ENCODE measurements at regions not wholly inside any gene's neighbourhood (a gene's known extent, or its start where the extent isn't known, plus 50 kb on each side); places are given as distances from the start of the nearest gene placed in this dataset.

GRCh38 chrX:125096870-125097269 lies 222.8 kb upstream of the TEX13C start:
- no peak for TF ChIP-seq EZH2 (IDR thresholded peaks at IDR 0.05)
- no peak for TF ChIP-seq CTCF (IDR thresholded peaks at IDR 0.05)
- TF ChIP-seq EZH2phosphoT487 (IDR thresholded peaks at IDR 0.05) = no peak

Measured in neural progenitor cell (in vitro differentiated cells).